Activated CD4-positive, alpha-beta memory T cell treated with anti-CD3 and anti-CD28 coated beads, Interleukin-2, amount 10 ng/mL, durations not matched to agents 7 days and 5 days (primary cell): ENCODE measurements at regions not wholly inside any gene's neighbourhood (a gene's known extent, or its start where the extent isn't known, plus 50 kb on each side); places are given as distances from the start of the nearest gene placed in this dataset.

Experiments
- CTCF ChIA-PET: fragments of 350-600 bp; sonication (Branson Sonifier 250); formaldehyde crosslinking; loops from one replicate; lab custom pipeline; 2021; ENCODE audit warnings: antibody characterized with exemption, inconsistent platforms; lab: Charles Lee
- POLR2A ChIA-PET: fragments of 350-600 bp; sonication (Branson Sonifier 250); formaldehyde crosslinking; loops from one replicate; lab custom pipeline; 2021; ENCODE audit warnings: antibody characterized with exemption; lab: Charles Lee
- DNase-seq: peaks from one replicate; pipeline ENCODE4 v3.0.0-alpha.2; 2020
- H3K27ac Mint-ChIP-seq: one replicate; pipeline ENCODE4 v1.8.0; 2021; ENCODE audit warnings: mild to moderate bottlenecking, mixed read lengths
- H3K27me3 Mint-ChIP-seq: one replicate; pipeline ENCODE4 v1.8.0; 2021; ENCODE audit warnings: mixed read lengths
- H3K36me3 Mint-ChIP-seq: one replicate; pipeline ENCODE4 v1.8.0; 2021; ENCODE audit warnings: low read depth, mixed read lengths
- H3K4me1 Mint-ChIP-seq: one replicate; pipeline ENCODE4 v1.8.0; 2021; ENCODE audit warnings: mixed read lengths
- H3K4me3 Mint-ChIP-seq: one replicate; pipeline ENCODE4 v1.8.0; 2021; ENCODE audit warnings: mild to moderate bottlenecking, mixed read lengths
- H3K9me3 Mint-ChIP-seq: one replicate; pipeline ENCODE4 v1.8.0; 2021; ENCODE audit warnings: mixed read lengths

DNA sequence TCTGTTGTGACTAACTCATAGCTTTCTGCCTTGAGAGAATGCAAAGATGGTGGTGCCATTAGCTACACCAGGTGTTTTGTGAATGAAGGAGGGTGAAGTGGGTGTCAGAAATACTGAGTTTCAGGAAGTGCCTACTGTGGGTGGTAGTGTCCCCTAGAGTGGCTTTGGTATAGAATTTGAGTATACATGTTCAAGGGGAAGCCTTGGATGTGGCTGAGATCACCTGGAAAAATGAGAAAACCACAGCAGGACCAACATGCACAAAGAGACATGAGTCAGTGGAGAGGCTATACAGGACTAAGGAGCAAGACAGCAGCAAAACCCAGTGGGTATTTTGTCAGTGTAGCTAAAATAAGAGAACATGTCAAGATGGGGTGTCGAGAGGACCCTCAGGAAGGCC lies 204.3 kb upstream of the TBL1X start:
- H3K9me3 Mint-ChIP-seq, result peaks cover 9% of the 10 kb centered on the region
- H3K27me3 Mint-ChIP-seq, result no peaks in the 10 kb centered on the region
- ChIA-PET CTCF (no interaction called here), POLR2A (no interaction called here)
- H3K27ac Mint-ChIP-seq, result no peak overlapping the region
- no peaks in the 10 kb centered on the region for H3K36me3 Mint-ChIP-seq
- no peak for DNase-seq
- peaks cover 17% of the 10 kb centered on the region for H3K4me1 Mint-ChIP-seq
- no peak overlapping the region for H3K4me3 Mint-ChIP-seq

DNA sequence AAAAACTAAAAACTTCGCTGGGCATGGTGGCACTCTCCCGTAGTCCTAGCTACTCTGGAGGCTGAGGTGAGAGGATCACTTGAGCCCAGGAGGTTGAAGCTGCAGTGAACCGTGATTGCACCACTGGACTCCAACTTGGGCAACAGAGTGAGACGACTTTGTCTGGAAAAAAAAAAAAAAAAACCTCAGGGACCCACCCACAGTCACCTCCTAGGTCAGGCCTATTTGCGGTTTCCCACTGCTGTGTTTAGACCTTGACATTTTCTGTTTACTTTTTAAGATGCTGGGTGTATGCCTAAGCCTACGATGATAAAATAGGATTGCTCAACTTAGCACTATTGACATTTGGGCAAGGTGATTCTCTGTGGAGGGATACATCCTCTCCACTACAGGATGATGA lies 197.4 kb upstream of the TBL1X start:
- CTCF ChIA-PET, result no interaction called here
- H3K9me3 Mint-ChIP-seq, result no peaks in the 10 kb centered on the region
- no peak for DNase-seq
- no peaks in the 10 kb centered on the region for H3K27me3 Mint-ChIP-seq
- H3K36me3 Mint-ChIP-seq, result no peaks in the 10 kb centered on the region
- H3K4me3 Mint-ChIP-seq, result no peak overlapping the region
- H3K27ac Mint-ChIP-seq, result no peak overlapping the region
- peaks cover 2% of the 10 kb centered on the region for H3K4me1 Mint-ChIP-seq
- POLR2A ChIA-PET, result no interaction called here

DNA sequence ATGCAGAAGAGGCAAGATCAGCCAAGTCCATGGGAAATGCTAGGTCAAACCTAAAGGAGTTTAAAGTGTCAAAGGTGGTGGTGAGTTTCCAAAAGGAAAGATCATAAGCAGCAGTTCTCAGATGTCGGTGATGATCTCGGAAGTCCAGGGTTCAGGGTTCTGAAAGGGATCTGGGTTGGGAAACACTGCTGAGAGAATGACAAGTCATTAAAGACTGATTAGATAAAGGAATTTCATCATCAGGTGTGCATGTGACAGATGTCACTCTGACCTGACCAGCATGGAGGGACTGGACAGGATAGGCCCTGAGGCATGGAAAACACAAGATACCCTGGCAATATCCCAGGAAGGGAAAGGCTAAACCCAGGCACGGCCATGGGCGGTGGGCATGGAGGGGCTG lies 195.7 kb upstream of the TBL1X start:
- no peaks in the 10 kb centered on the region for H3K36me3 Mint-ChIP-seq
- H3K27ac Mint-ChIP-seq, result no peak overlapping the region
- H3K4me3 Mint-ChIP-seq, result no peak overlapping the region
- CTCF ChIA-PET, result no interaction called here
- H3K9me3 Mint-ChIP-seq, result peaks cover 2% of the 10 kb centered on the region
- H3K27me3 Mint-ChIP-seq, result peaks cover 3% of the 10 kb centered on the region
- no peak for DNase-seq
- POLR2A ChIA-PET, result no interaction called here
- peaks cover 2% of the 10 kb centered on the region for H3K4me1 Mint-ChIP-seq

DNA sequence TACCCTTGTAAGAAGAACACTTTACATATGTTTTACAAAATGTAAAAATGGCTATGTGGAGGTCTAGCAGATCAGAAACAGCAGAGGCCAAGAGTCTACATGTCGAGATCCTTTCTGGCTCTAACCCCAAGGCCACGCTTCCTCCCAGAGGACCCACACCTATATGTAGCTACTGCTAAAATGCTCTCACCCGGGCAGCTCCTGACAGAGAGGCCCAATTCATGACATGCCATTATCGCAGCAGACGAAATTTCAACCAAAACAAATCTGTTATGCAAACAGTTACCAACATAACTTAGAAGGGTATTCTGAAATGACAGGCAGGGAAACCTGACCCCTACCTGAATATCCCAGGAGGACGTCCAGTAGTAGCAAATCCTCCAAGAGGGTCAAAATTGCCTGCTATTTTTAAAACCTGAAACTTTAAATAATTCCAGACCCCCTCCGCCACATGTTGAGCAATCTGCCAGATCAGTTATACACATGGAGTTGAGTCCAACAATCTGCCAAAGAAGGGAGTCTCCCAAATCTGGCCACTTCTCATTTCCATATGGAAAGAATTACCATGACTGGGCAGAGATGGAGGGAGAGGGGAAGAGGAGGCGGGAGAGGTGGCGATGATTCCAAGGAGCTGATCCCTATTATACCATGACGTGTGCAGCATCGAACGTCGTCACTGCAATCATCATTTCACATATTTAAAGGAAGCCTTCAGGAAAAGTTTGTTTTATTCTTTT lies 192.9 kb upstream of the TBL1X start:
- H3K27ac Mint-ChIP-seq, result no peak overlapping the region
- peaks cover 2% of the 10 kb centered on the region for H3K9me3 Mint-ChIP-seq
- H3K36me3 Mint-ChIP-seq, result no peaks in the 10 kb centered on the region
- no peak overlapping the region for H3K4me3 Mint-ChIP-seq
- ChIA-PET POLR2A (no interaction called here), CTCF (no interaction called here)
- peaks cover 2% of the 10 kb centered on the region for H3K4me1 Mint-ChIP-seq
- peaks cover 3% of the 10 kb centered on the region for H3K27me3 Mint-ChIP-seq
- DNase-seq, result no peak

GRCh38 chrX:9273744-9274143 lies 191.1 kb upstream of the TBL1X start:
- H3K9me3 Mint-ChIP-seq, result peaks cover 2% of the 10 kb centered on the region
- H3K27ac Mint-ChIP-seq, result no peak overlapping the region
- H3K4me1 Mint-ChIP-seq, result peaks cover 5% of the 10 kb centered on the region
- H3K27me3 Mint-ChIP-seq, result peaks cover 3% of the 10 kb centered on the region
- ChIA-PET POLR2A (no interaction called here), CTCF (no interaction called here)
- no peak for DNase-seq
- no peaks in the 10 kb centered on the region for H3K36me3 Mint-ChIP-seq
- no peak overlapping the region for H3K4me3 Mint-ChIP-seq

GRCh38 chrX:9278475-9279233 lies 186.2 kb upstream of the TBL1X start:
- ChIA-PET CTCF (interaction anchor here (1.1 kb wide), 1 partner anchor 112 kb away, joined by 3 read pairs; no protein-coding TSS in a partner anchor), POLR2A (no interaction called here)
- peak overlapping the region; percentile 47 for H3K27ac Mint-ChIP-seq

DNA sequence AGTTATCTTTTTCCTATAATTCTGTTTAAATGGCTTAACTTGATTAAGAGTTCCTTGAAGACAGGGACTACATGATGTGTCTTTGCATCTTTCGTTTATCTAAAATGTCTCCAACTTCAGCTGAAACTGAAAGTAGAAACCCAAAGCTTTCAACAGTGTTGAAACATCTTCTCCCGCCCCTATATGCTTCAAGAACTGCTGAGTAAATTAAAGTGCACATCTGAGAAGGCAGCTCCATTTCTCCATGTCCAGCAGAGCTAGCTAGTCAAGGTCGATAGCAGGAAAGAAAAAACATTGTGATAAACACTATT lies 185.7 kb upstream of the TBL1X start:
- H3K27ac Mint-ChIP-seq, result peak overlapping the region; percentile 47
- peaks cover 34% of the 10 kb centered on the region for H3K4me1 Mint-ChIP-seq
- no peaks in the 10 kb centered on the region for H3K27me3 Mint-ChIP-seq
- H3K9me3 Mint-ChIP-seq, result no peaks in the 10 kb centered on the region
- H3K4me3 Mint-ChIP-seq, result peak overlapping the region; percentile 16
- CTCF ChIA-PET, result interaction anchor here (1.1 kb wide), 1 partner anchor 113 kb away, joined by 3 read pairs; no protein-coding TSS in a partner anchor
- POLR2A ChIA-PET, result no interaction called here
- no peak for DNase-seq
- H3K36me3 Mint-ChIP-seq, result no peaks in the 10 kb centered on the region

More at GRCh38 chrX:9278475-9279233, 186.2 kb upstream of the TBL1X start:
- Mint-ChIP-seq H3K27me3 (no peaks in the 10 kb centered on the region), H3K36me3 (no peaks in the 10 kb centered on the region), H3K9me3 (no peaks in the 10 kb centered on the region), H3K4me3 (peak overlapping the region; percentile 16), H3K4me1 (peaks cover 32% of the 10 kb centered on the region)
- DNase-seq, result no peak

- Mint-ChIP-seq H3K36me3 (no peaks in the 10 kb centered on the region), H3K4me3 (no peak overlapping the region), H3K9me3 (no peaks in the 10 kb centered on the region), H3K27ac (no peak overlapping the region), H3K4me1 (peaks cover 42% of the 10 kb centered on the region), H3K27me3 (no peaks in the 10 kb centered on the region)
- CTCF ChIA-PET, result interaction anchor here (0.8 kb wide), 1 partner anchor 32 kb away, joined by 4 read pairs; no protein-coding TSS in a partner anchor
- no peak for DNase-seq
- POLR2A ChIA-PET, result no interaction called here
Measured at GRCh38 chrX:9280831-9281230, 184.0 kb upstream of the TBL1X start.

GRCh38 chrX:9282325-9282724 lies 182.5 kb upstream of the TBL1X start:
- ChIA-PET CTCF (no interaction called here), POLR2A (no interaction called here)
- Mint-ChIP-seq H3K4me3 (no peak overlapping the region), H3K9me3 (no peaks in the 10 kb centered on the region), H3K36me3 (no peaks in the 10 kb centered on the region), H3K27me3 (no peaks in the 10 kb centered on the region), H3K4me1 (peaks cover 47% of the 10 kb centered on the region), H3K27ac (peak overlapping the region; percentile 44)
- no peak for DNase-seq

GRCh38 chrX:9285342-9285771 lies 179.5 kb upstream of the TBL1X start:
- POLR2A ChIA-PET, result no interaction called here
- H3K9me3 Mint-ChIP-seq, result no peaks in the 10 kb centered on the region
- no peak overlapping the region for H3K4me3 Mint-ChIP-seq
- no peaks in the 10 kb centered on the region for H3K27me3 Mint-ChIP-seq
- H3K27ac Mint-ChIP-seq, result peak overlapping the region; percentile 35
- peaks cover 29% of the 10 kb centered on the region for H3K4me1 Mint-ChIP-seq
- CTCF ChIA-PET, result no interaction called here
- H3K36me3 Mint-ChIP-seq, result no peaks in the 10 kb centered on the region
- peak; percentile 28 for DNase-seq

DNA sequence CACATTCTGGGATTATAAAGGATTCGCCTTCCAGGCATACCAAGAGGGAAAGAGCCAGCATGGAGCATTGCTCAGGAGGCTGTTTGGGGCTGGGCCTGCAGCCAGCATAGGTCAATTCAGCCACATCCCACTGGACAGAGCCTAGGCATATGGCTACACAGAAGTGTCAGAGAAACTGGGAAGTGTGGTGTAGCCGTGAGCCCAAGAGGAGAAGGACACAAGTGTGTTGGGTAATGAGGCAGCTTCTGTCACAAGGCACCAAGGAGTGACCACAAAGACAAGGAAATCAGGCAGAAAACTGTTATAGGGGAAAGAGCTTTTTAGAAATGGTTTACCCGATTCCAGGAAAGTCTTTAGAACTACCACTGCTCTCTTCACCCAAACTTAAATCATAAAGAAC lies 178.6 kb upstream of the TBL1X start:
- no peak for DNase-seq
- no peaks in the 10 kb centered on the region for H3K36me3 Mint-ChIP-seq
- no peaks in the 10 kb centered on the region for H3K27me3 Mint-ChIP-seq
- no peaks in the 10 kb centered on the region for H3K9me3 Mint-ChIP-seq
- no peak overlapping the region for H3K4me3 Mint-ChIP-seq
- H3K4me1 Mint-ChIP-seq, result peaks cover 29% of the 10 kb centered on the region
- ChIA-PET CTCF (no interaction called here), POLR2A (no interaction called here)
- no peak overlapping the region for H3K27ac Mint-ChIP-seq

DNA sequence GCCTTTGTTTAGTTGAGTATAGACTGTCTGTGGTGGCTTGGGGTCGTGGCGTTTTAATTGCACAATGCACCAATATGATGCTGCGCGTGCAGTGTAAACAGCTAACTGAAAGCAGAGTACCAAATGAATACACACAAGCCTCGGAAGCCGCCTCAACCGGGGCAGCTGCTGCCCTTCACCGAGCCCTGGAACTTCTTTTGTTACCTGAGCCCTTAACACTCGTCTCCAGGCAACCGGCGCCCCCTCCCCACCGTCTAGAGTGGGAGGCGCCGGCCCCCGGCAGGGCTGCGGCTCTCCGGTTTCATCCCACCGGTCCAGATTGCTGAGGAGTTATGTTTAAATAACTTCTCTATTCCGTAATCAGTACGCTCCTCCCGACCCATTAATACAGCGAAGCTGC lies 173.2 kb upstream of the TBL1X start:
- Mint-ChIP-seq H3K36me3 (no peaks in the 10 kb centered on the region), H3K4me3 (no peak overlapping the region), H3K27ac (no peak overlapping the region), H3K27me3 (peaks cover 10% of the 10 kb centered on the region), H3K9me3 (no peaks in the 10 kb centered on the region), H3K4me1 (no peaks in the 10 kb centered on the region)
- ChIA-PET CTCF (no interaction called here), POLR2A (no interaction called here)
- no peak for DNase-seq

- Mint-ChIP-seq H3K9me3 (no peaks in the 10 kb centered on the region), H3K27me3 (peaks cover 10% of the 10 kb centered on the region), H3K4me1 (no peaks in the 10 kb centered on the region), H3K27ac (no peak overlapping the region), H3K4me3 (no peak overlapping the region), H3K36me3 (no peaks in the 10 kb centered on the region)
- POLR2A ChIA-PET, result no interaction called here
- CTCF ChIA-PET, result no interaction called here
- DNase-seq, result no peak
Measured at GRCh38 chrX:9293051-9293496, 171.8 kb upstream of the TBL1X start.
